HCT116 (cell line): ENCODE measurements at regions not wholly inside any gene's neighbourhood (a gene's known extent, or its start where the extent isn't known, plus 50 kb on each side); places are given as distances from the start of the nearest gene placed in this dataset.

ENCODE experiments used
- ATAC-seq: fragments of 200-7000 bp; cut with Tn5 transposase; 2 replicates; pipeline ENCODE4 v1.9.1; 2020; ENCODE audit warnings: mild to moderate bottlenecking, moderate library complexity
- BruUV-seq: library from RNA; stranded (reverse); fragments of 400-500 nt; replicated peaks from 2 replicates; lab custom pipeline; 2021; lab: Mats Ljungman, UMichigan
- CTCF ChIA-PET: fragments of 300-600 bp; sonication (Branson Sonifier 250); formaldehyde crosslinking; loops from one replicate; lab custom pipeline; 2021; ENCODE audit warnings: antibody characterized with exemption; lab: Charles Lee
- POLR2A ChIA-PET: fragments of 300-600, 350-600 bp; sonication (Branson Sonifier 250); formaldehyde crosslinking; loops from one replicate; lab custom pipeline; 2021; ENCODE audit warnings: antibody characterized with exemption; lab: Charles Lee
- RAD21 ChIA-PET, 2 experiments: fragments of 300-600 bp; sonication (Branson Sonifier 250); formaldehyde crosslinking; loops; one replicate each; lab custom pipeline; 2023; ENCODE audit warnings: low total read pairs in 2 of 2; ENCODE audit not compliant: uncharacterized antibody in 2 of 2, unreplicated experiment in 2 of 2, low non-redundant PET in 1 of 2; lab: Charles Lee
- DNase-seq: peaks from one replicate; pipeline ENCODE4 v3.0.0-alpha.2; 2010; ENCODE audit warnings: low read depth, low spot score
- H2AFZ ChIP-seq: fragments of 200-600 bp; shearing (Covaris generic), sonication (generic); 2 replicates; pipeline ENCODE4 v1.6.1; 2017; ENCODE audit warnings: low read depth, mixed run types, mixed read lengths, antibody characterized with exemption, low read length; ENCODE audit not compliant: poor library complexity, severe bottlenecking
- H3K27ac ChIP-seq: 2 replicates; pipeline ENCODE4 v1.5.1; 2012; ENCODE audit warnings: low read depth, low read length
- H3K27me3 ChIP-seq: fragments of 200-600 bp; sonication (generic); 2 replicates; pipeline ENCODE4 v1.6.1; 2016; ENCODE audit warnings: mixed run types, low read length, mixed read lengths; ENCODE audit not compliant: insufficient read depth
- H3K36me3 ChIP-seq, 2 experiments: fragments of 200-500 bp in 1 of 2; fragments of 200-600 bp in 1 of 2; sonication (Bioruptor generic) in 1 of 2; sonication (generic) in 1 of 2; 2 replicates each; pipeline versions ENCODE4 v1.5.1 to v1.6.1; 2014 to 2016; ENCODE audit warnings: low read length in 2 of 2, inconsistent platforms in 1 of 2, mixed read lengths in 1 of 2, mixed run types in 1 of 2; ENCODE audit not compliant: insufficient read depth in 2 of 2, control insufficient read depth in 1 of 2
- H3K4me1 ChIP-seq, 2 experiments: fragments of 200-600 bp in 1 of 2; sonication (generic) in 1 of 2; 2 replicates each; pipeline versions ENCODE4 v1.5.1 to v1.6.1; 2012 to 2017; ENCODE audit warnings: low read length in 2 of 2, inconsistent platforms in 1 of 2, mild to moderate bottlenecking in 1 of 2, mixed read lengths in 1 of 2, mixed run types in 1 of 2, moderate library complexity in 1 of 2; ENCODE audit not compliant: insufficient read depth in 2 of 2, control insufficient read depth in 1 of 2
- H3K4me2 ChIP-seq: fragments of 200-600 bp; sonication (generic); 2 replicates; pipeline ENCODE4 v1.6.1; 2017; ENCODE audit warnings: mixed run types, low read length, mixed read lengths
- H3K4me3 ChIP-seq, 2 experiments: fragments of 200-600 bp in 1 of 2; sonication (generic) in 1 of 2; replicated peaks in 1 of 2; 2 replicates each; pipeline ENCODE4 v1.5.1; 2011 to 2016; ENCODE audit warnings: low read length in 2 of 2, control low read depth in 1 of 2, low read depth in 1 of 2, mild to moderate bottlenecking in 1 of 2, mixed read lengths in 1 of 2, mixed run types in 1 of 2
- H3K79me2 ChIP-seq: fragments of 200-600 bp; sonication (generic); 2 replicates; pipeline ENCODE4 v1.6.1; 2017; ENCODE audit warnings: mild to moderate bottlenecking, mixed run types, low read length, moderate library complexity, mixed read lengths; ENCODE audit not compliant: insufficient read depth
- H3K9ac ChIP-seq: fragments of 200-600 bp; sonication (generic); 2 replicates; pipeline ENCODE4 v1.6.1; 2016; ENCODE audit warnings: low read length, mixed read lengths
- H3K9me2 ChIP-seq: fragments of 200-600 bp; sonication (generic), shearing (Covaris generic); 2 replicates; pipeline ENCODE4 v1.6.1; 2017; ENCODE audit warnings: mixed run types, mild to moderate bottlenecking, moderate library complexity; ENCODE audit not compliant: insufficient read depth
- H3K9me3 ChIP-seq, 2 experiments: fragments of 200-500 bp in 1 of 2; fragments of 200-600 bp in 1 of 2; sonication (Bioruptor generic) in 1 of 2; sonication (generic) in 1 of 2; 2 replicates each; pipeline ENCODE4 v1.6.1; 2014 to 2017; ENCODE audit warnings: low read length in 2 of 2, mixed read lengths in 2 of 2, inconsistent platforms in 1 of 2, low read depth in 1 of 2, mild to moderate bottlenecking in 1 of 2, mixed run types in 1 of 2, moderate library complexity in 1 of 2; ENCODE audit not compliant: control insufficient read depth in 1 of 2, insufficient read depth in 1 of 2
- H4K20me1 ChIP-seq: fragments of 200-600 bp; sonication (generic), shearing (Covaris generic); 2 replicates; pipeline ENCODE4 v1.6.1; 2017; ENCODE audit warnings: mixed run types, mild to moderate bottlenecking, moderate library complexity; ENCODE audit not compliant: insufficient read depth
- ATF3 ChIP-seq: IDR thresholded peaks from 2 replicates; pipeline ENCODE4 v1.6.1; 2012
- CEBPB ChIP-seq: IDR thresholded peaks from 2 replicates; pipeline ENCODE4 v1.6.1; 2012; ENCODE audit warnings: low read depth
- EZH2 ChIP-seq: fragments of 200-600 bp; sonication (generic); IDR thresholded peaks from 2 replicates; pipeline ENCODE4 v1.6.1; 2017; ENCODE audit warnings: antibody characterized with exemption, mixed run types
- JUND ChIP-seq: IDR thresholded peaks from 2 replicates; pipeline ENCODE4 v1.6.1; 2012
- SP1 ChIP-seq: IDR thresholded peaks from 2 replicates; pipeline ENCODE4 v1.6.1; 2012; ENCODE audit warnings: low read depth
- SRF ChIP-seq: IDR thresholded peaks from 2 replicates; pipeline ENCODE4 v1.6.1; 2012; ENCODE audit warnings: low read depth
- TCF7L2 ChIP-seq: IDR thresholded peaks from 2 replicates; pipeline ENCODE4 v1.7.0; 2011; ENCODE audit warnings: borderline replicate concordance, inconsistent platforms; ENCODE audit not compliant: insufficient read depth, insufficient read length; ENCODE audit errors: extremely low read depth
- ZBTB33 ChIP-seq: IDR thresholded peaks from 2 replicates; pipeline ENCODE4 v1.6.1; 2011; ENCODE audit warnings: mild to moderate bottlenecking, low read length, moderate library complexity; ENCODE audit not compliant: insufficient replicate concordance; ENCODE audit errors: extremely low read depth
- ZFX ChIP-seq: fragments of 450-650 bp; IDR thresholded peaks from 2 replicates; pipeline ENCODE4 v1.6.1; 2017
- intact Hi-C: fragments of 100-400 bp; cut with micrococcal nuclease; formaldehyde crosslinking; loops from 2 replicates; pipeline ENCODE4 v1.10.0; 2022
- TF ChIP-seq, protein P1 (sequence below), 3 experiments: fragments of 200-600 bp in 1 of 3; sonication (generic) in 1 of 3; IDR thresholded peaks in 2 of 3; conservative IDR thresholded peaks in 1 of 3; 2 replicates each; pipeline ENCODE4 v1.5.1; 2012 to 2017; ENCODE audit warnings: low read depth in 2 of 3, low read length in 2 of 3, antibody characterized with exemption in 1 of 3, borderline replicate concordance in 1 of 3, control low read depth in 1 of 3, mild to moderate bottlenecking in 1 of 3, mixed read lengths in 1 of 3, mixed run types in 1 of 3, moderate library complexity in 1 of 3; ENCODE audit not compliant: insufficient read depth in 1 of 3

GRCh38 chr21:17422931-17423330, 89.9 kb upstream of the CXADR start:
- ChIA-PET CTCF (interaction anchor here (1.8 kb wide), 1 partner anchor 36 kb away, joined by 6 read pairs; no protein-coding TSS in a partner anchor), POLR2A (no interaction called here), RAD21 (no interaction called here)
- ATAC-seq (no peak), DNase-seq (no peak)
- Histone ChIP-seq H3K4me1 (no peaks in the 10 kb centered on the region), H3K36me3 (no peaks in the 10 kb centered on the region), H3K9me2 (no peaks in the 10 kb centered on the region), H3K9ac (no peak overlapping the region), H3K9me3 (no peaks in the 10 kb centered on the region), H3K79me2 (no peaks in the 10 kb centered on the region), H3K4me3 (no peak overlapping the region), H3K27me3 (no peaks in the 10 kb centered on the region)
- BruUV-seq = no TSS peak
- TF ChIP-seq, protein P1, sequence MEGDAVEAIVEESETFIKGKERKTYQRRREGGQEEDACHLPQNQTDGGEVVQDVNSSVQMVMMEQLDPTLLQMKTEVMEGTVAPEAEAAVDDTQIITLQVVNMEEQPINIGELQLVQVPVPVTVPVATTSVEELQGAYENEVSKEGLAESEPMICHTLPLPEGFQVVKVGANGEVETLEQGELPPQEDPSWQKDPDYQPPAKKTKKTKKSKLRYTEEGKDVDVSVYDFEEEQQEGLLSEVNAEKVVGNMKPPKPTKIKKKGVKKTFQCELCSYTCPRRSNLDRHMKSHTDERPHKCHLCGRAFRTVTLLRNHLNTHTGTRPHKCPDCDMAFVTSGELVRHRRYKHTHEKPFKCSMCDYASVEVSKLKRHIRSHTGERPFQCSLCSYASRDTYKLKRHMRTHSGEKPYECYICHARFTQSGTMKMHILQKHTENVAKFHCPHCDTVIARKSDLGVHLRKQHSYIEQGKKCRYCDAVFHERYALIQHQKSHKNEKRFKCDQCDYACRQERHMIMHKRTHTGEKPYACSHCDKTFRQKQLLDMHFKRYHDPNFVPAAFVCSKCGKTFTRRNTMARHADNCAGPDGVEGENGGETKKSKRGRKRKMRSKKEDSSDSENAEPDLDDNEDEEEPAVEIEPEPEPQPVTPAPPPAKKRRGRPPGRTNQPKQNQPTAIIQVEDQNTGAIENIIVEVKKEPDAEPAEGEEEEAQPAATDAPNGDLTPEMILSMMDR (IDR thresholded peaks at IDR 0.05 in 2 of 3, conservative IDR thresholded peaks at IDR 0.05 in 1 of 3; ENCODE audit: borderline replicate concordance in 1 of 3, insufficient read depth in 1 of 3, low read depth in 2 of 3, low read length in 2 of 3) = no peak
- TF ChIP-seq ZBTB33 (no peak), ZFX (no peak), CEBPB (no peak), EZH2 (no peak), SP1 (no peak), SRF (no peak), TCF7L2 (no peak), JUND (no peak), ATF3 (no peak)
- TF ChIP-seq, all 23 proteins: peak for 0
- intact Hi-C loops = no loop called here
- no peak overlapping the region for H3K27ac ChIP-seq
- H3K4me2 ChIP-seq = no peak overlapping the region
- no peak overlapping the region for H2AFZ ChIP-seq
- no peaks in the 10 kb centered on the region for H4K20me1 ChIP-seq
